MCF 10A (cell line): ENCODE measurements at regions not wholly inside any gene's neighbourhood (a gene's known extent, or its start where the extent isn't known, plus 50 kb on each side); places are given as distances from the start of the nearest gene placed in this dataset.
A peak's percentile ranks its signal among the peaks of the same experiment; 100 is the strongest.

Experiments used
- BruUV-seq: library from RNA; stranded (reverse); fragments of 400-500 nt; replicated peaks from 2 replicates; lab custom pipeline; 2021; lab: Mats Ljungman, UMichigan
- CTCF ChIA-PET: fragments of 300-600 bp; sonication (Branson Sonifier 250); formaldehyde crosslinking; extraction: SDS; loops from one replicate; lab custom pipeline; 2021; ENCODE audit warnings: antibody characterized with exemption, inconsistent platforms; lab: Yijun Ruan, JAX
- POLR2A ChIA-PET: fragments of 300-600, 350-650 bp; sonication (Branson Sonifier 250); formaldehyde crosslinking; extraction: SDS; loops from one replicate; lab custom pipeline; 2020; ENCODE audit warnings: antibody characterized with exemption, inconsistent platforms; lab: Yijun Ruan, JAX
- DNase-seq: peaks from one replicate; pipeline ENCODE4 v3.0.0-alpha.2; 2018; ENCODE audit not compliant: unreplicated experiment
- H3K27ac Mint-ChIP-seq: one replicate; pipeline ENCODE4 v1.8.0; 2022; ENCODE audit warnings: mild to moderate bottlenecking, low read depth, mixed read lengths; ENCODE audit not compliant: unreplicated experiment
- H3K27me3 Mint-ChIP-seq: one replicate; pipeline ENCODE4 v1.8.0; 2022; ENCODE audit warnings: mixed read lengths; ENCODE audit not compliant: insufficient read depth, unreplicated experiment
- H3K36me3 Mint-ChIP-seq: one replicate; pipeline ENCODE4 v1.8.0; 2022; ENCODE audit warnings: mild to moderate bottlenecking, moderate library complexity, mixed read lengths; ENCODE audit not compliant: insufficient read depth, unreplicated experiment
- H3K4me1 Mint-ChIP-seq: one replicate; pipeline ENCODE4 v1.8.0; 2022; ENCODE audit warnings: mixed read lengths; ENCODE audit not compliant: insufficient read depth, unreplicated experiment
- H3K4me3 Mint-ChIP-seq: one replicate; pipeline ENCODE4 v1.8.0; 2022; ENCODE audit warnings: mild to moderate bottlenecking, moderate library complexity, mixed read lengths; ENCODE audit not compliant: unreplicated experiment
- H3K9me3 Mint-ChIP-seq: one replicate; pipeline ENCODE4 v1.8.0; 2022; ENCODE audit warnings: mixed read lengths; ENCODE audit not compliant: unreplicated experiment
- CTCF ChIP-seq: fragments of 200-600 bp; IDR thresholded peaks from one replicate; pipeline ENCODE4 v1.8.0; 2022; ENCODE audit warnings: antibody characterized with exemption, mild to moderate bottlenecking; ENCODE audit not compliant: unreplicated experiment
- intact Hi-C: fragments of 100-400 bp; cut with micrococcal nuclease; formaldehyde crosslinking; loops from 2 replicates; pipeline ENCODE4 v1.14.1; 2022

- no peak for TF ChIP-seq CTCF
- ChIA-PET POLR2A (interaction anchor here (0.6 to 0.9 kb wide), 2 partner anchors 25 to 164 kb away, joined by 3 read pairs; no protein-coding TSS in a partner anchor), CTCF (interaction anchor here (0.6 to 1.3 kb wide), 2 partner anchors 18 to 36 kb away, joined by 6 read pairs; no protein-coding TSS in a partner anchor)
- Mint-ChIP-seq H3K4me1 (no peaks in the 10 kb centered on the region), H3K9me3 (peaks cover 7% of the 10 kb centered on the region), H3K4me3 (no peak overlapping the region), H3K27me3 (no peaks in the 10 kb centered on the region), H3K27ac (no peak overlapping the region), H3K36me3 (no peaks in the 10 kb centered on the region)
- peak; percentile 4 for DNase-seq
- intact Hi-C loops: no loop called here
- no TSS peak for BruUV-seq
These were observed 398.1 kb downstream of the NOVA1 start for GRCh38 chr14:26199590-26200370.

GRCh38 chr14:26199096-26199495 is 398.7 kb downstream of the NOVA1 start:
- H3K9me3 Mint-ChIP-seq: peaks cover 13% of the 10 kb centered on the region
- H3K36me3 Mint-ChIP-seq: no peaks in the 10 kb centered on the region
- no peaks in the 10 kb centered on the region for H3K4me1 Mint-ChIP-seq
- intact Hi-C loops: no loop called here
- CTCF ChIA-PET: interaction anchor here (0.6 to 1.3 kb wide), 3 partner anchors 19 to 78 kb away, joined by 3 to 6 read pairs (median 6); no protein-coding TSS in a partner anchor
- TF ChIP-seq CTCF: no peak
- no peak overlapping the region for H3K4me3 Mint-ChIP-seq
- no peak overlapping the region for H3K27ac Mint-ChIP-seq
- BruUV-seq: no TSS peak
- POLR2A ChIA-PET: no interaction called here
- no peaks in the 10 kb centered on the region for H3K27me3 Mint-ChIP-seq
- DNase-seq: no peak

GRCh38 chr14:26194816-26195215 is 403.0 kb downstream of the NOVA1 start:
- CTCF ChIA-PET: no interaction called here
- no TSS peak for BruUV-seq
- Mint-ChIP-seq H3K36me3 (no peaks in the 10 kb centered on the region), H3K4me3 (no peak overlapping the region), H3K4me1 (no peaks in the 10 kb centered on the region), H3K27me3 (peaks cover 18% of the 10 kb centered on the region), H3K27ac (no peak overlapping the region), H3K9me3 (peaks cover 25% of the 10 kb centered on the region)
- intact Hi-C loops: no loop called here
- POLR2A ChIA-PET: no interaction called here
- DNase-seq: no peak
- TF ChIP-seq CTCF: no peak

- intact Hi-C loops: no loop called here
- no TSS peak for BruUV-seq
- Mint-ChIP-seq H3K4me3 (no peak overlapping the region), H3K4me1 (no peaks in the 10 kb centered on the region), H3K27ac (no peak overlapping the region), H3K9me3 (peaks cover 25% of the 10 kb centered on the region), H3K27me3 (peaks cover 18% of the 10 kb centered on the region), H3K36me3 (no peaks in the 10 kb centered on the region)
- ChIA-PET POLR2A (no interaction called here), CTCF (interaction anchor here (0.8 to 1.7 kb wide), 3 partner anchors 28 to 792 kb away, joined by 3 to 4 read pairs (median 3); no protein-coding TSS in a partner anchor)
- no peak for TF ChIP-seq CTCF
- DNase-seq: no peak
These were observed 406.2 kb downstream of the NOVA1 start for GRCh38 chr14:26191671-26192070.
